HS-5 (cell line): ENCODE measurements at regions not wholly inside any gene's neighbourhood (a gene's known extent, or its start where the extent isn't known, plus 50 kb on each side); places are given as distances from the start of the nearest gene placed in this dataset.

Experiments used
- DNase-seq: peaks from one replicate; pipeline ENCODE4 v3.0.0-alpha.2; 2012; ENCODE audit warnings: low read depth

GRCh38 chr5:17761326-17761725 lies 127.1 kb downstream of the TAF11L14 start:
- DNase-seq, result no peak

GRCh38 chr5:17763301-17763700 lies 129.0 kb downstream of the TAF11L14 start:
- no peak for DNase-seq

DNA sequence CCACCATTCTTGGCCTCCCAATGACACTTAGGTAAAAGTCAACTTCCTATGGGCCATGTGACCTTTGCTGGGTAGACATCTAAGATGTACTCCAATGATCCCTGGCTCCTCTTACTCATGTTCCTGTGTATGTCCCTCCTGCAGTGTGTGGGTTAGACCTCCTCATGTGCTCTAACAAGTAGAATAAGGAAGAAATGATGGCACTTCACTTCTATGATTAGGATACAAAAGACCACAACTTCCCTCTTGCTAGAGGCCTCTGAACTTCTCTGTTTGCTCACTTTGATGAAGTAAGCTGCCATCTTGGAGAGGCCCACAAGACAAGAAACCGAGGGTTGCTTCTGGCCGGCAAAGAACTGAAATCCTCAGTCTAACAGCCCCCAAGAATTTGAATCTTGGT lies 131.8 kb downstream of the TAF11L14 start:
- DNase-seq, result no peak

DNA sequence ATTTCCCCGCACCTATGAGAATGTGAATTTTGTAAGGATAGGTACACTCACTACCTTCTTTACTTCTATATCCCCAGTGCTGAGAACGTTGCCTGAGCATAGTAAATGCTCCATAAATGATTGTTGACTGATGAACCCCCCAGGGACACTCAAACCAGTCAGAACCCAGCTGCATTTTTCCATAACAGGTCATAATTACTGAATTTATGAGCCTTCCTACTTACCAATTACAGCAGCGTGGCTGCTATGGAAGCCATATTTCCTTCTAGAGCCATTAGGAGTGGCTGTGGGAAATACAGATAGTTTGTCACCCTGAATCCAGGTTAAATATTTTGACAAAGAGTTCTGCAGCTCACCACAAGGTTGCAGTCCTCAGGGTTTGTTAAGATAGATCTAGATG lies 135.0 kb downstream of the TAF11L14 start:
- DNase-seq, result no peak

GRCh38 chr5:17772232-17772631 lies 138.0 kb downstream of the TAF11L14 start:
- DNase-seq, result no peak

DNA sequence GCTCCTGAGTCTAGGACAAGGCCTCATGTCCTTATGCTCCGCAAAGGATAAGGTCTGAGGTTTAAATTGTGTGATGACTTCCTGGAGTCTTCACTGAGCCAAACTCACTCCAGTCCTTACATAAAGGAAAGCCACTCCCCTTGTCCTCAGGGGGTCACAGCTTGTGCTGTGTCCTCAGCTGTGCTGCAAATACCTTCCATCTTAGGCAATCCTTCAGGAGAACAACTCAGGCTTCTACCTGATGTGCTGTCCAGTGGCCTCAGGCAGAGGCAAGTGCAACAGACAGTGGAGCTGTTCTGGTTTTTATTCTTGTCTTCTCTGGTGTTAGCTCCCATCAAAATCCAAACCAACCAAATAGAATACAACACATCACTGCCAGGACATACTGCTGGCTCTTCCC lies 151.5 kb downstream of the TAF11L14 start:
- DNase-seq, result no peak

- DNase-seq, result no peak
These were observed 154.1 kb downstream of the TAF11L14 start for GRCh38 chr5:17788351-17788750.

GRCh38 chr5:17794201-17794600 lies 159.9 kb downstream of the TAF11L14 start:
- no peak for DNase-seq

GRCh38 chr5:17794815-17795214 lies 160.6 kb downstream of the TAF11L14 start:
- DNase-seq, result no peak

GRCh38 chr5:17796142-17796541 lies 161.9 kb downstream of the TAF11L14 start:
- no peak for DNase-seq

GRCh38 chr5:17796757-17797396 lies 162.6 kb downstream of the TAF11L14 start:
- DNase-seq, result no peak

DNA sequence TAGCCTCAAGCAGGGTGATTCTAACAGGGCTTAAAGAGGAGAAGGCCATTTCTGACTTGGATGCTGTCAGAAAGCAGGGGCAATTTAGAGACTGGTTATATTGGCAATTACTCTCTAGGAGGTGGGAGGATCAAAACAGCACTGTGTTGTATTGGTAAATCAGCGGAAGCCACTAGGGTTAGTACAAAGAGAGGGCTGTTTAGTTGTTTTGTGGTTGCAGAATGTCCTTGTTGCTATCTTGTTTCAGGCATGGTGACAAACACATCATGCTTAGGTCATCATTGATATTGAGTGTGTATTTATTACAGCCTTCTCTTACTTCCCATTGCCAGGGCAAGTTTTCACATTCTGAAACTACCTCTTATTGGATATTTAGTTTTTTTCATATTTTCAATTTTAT lies 165.3 kb downstream of the TAF11L14 start:
- no peak for DNase-seq

- no peak for DNase-seq
These were observed 167.3 kb downstream of the TAF11L14 start for GRCh38 chr5:17801595-17801994.

GRCh38 chr5:17802256-17802655 lies 168.0 kb downstream of the TAF11L14 start:
- no peak for DNase-seq

GRCh38 chr5:17803971-17804370 lies 169.7 kb downstream of the TAF11L14 start:
- no peak for DNase-seq

GRCh38 chr5:17805227-17805825 lies 171.1 kb downstream of the TAF11L14 start:
- DNase-seq, result no peak

DNA sequence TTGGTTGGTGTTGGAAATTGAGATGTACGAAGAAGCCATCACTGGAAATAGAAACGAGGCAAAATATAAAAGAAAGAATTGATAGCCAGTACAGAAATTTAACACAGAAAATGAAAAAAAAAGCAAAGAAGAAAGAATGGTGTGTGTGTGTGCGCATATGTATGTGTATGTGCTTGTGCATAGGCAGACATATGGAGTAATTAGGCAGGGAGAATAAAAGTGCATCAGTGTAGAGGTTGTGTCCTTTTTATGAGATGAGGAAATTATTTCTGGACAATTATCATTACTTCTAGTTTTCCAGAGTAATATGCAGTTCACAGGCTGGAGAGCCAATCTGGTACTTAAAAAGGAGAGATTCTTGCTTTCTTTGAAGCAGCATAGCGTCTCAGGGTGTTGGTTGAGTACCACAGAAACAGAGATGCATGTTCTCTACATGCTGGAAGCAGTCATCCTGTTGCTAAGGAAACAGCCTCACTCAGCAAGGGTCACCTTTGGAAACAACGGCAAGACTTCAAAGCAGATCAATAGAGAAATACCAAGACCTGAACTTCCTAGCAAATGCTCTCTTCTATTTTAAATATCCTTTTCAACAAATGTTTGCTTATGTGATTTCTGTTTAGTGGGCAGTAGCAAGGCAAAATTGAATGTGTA lies 172.7 kb downstream of the TAF11L14 start:
- no peak for DNase-seq

GRCh38 chr5:17808566-17808965 lies 174.3 kb downstream of the TAF11L14 start:
- DNase-seq, result no peak

DNA sequence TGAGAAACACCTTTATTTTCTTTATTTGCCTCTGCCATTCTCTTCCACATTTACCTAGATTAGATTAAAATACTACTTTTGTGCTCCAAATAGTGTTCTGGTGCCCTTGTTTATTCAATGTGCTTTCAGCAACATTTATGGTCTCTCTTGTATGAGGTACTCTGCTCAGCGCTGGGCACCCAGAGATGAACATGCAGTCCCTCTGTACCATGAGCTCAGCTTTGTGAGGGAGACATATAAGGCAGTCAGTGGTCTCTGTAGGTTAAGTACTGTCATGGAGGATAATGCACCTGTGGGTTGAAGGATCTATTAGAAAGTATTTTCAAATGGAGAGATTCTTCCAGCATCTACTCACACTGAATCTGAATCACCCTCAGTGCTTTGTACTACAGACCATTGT lies 176.5 kb downstream of the TAF11L14 start:
- no peak for DNase-seq

- peak; percentile 87 for DNase-seq
These were observed 179.0 kb downstream of the TAF11L14 start for GRCh38 chr5:17813214-17813613.

- DNase-seq, result no peak
These were observed 182.2 kb downstream of the TAF11L14 start for GRCh38 chr5:17816505-17816904.

- DNase-seq, result no peak
These were observed 182.7 kb downstream of the TAF11L14 start for GRCh38 chr5:17816944-17817343.

GRCh38 chr5:17817990-17818389 lies 183.7 kb downstream of the TAF11L14 start:
- DNase-seq, result no peak

DNA sequence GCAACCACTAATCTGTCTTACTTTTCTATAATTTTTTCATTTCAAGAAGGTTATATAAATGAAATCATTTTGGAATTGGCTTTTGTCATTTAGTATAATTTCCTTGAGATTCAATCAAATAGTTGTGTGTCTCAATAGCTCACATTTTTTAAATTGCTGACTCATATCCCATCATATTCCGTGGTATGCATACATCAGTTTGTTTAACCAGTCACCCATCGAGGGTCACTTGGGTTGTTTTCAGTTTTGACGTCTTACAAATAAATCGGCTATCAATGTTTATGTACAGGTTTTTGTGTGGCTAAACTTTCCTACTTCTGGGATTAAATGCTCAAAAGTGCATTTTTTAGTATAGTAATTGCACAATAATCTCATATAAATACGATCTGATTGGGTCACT lies 185.5 kb downstream of the TAF11L14 start:
- peak; percentile 81 for DNase-seq
